Testis (tissue), 2 donors: ENCODE measurements at regions not wholly inside any gene's neighbourhood (a gene's known extent, or its start where the extent isn't known, plus 50 kb on each side); places are given as distances from the start of the nearest gene placed in this dataset.

Source experiments
- DNase-seq: peaks from one replicate; pipeline ENCODE4 v3.0.0-alpha.2; 2019
- H3K27ac ChIP-seq, 2 donors: fragments of 200-600 bp; sonication (generic); one replicate each; pipeline ENCODE4 v1.5.1; 2019
- H3K27me3 ChIP-seq: fragments of 200-600 bp; sonication (generic); one replicate; pipeline ENCODE4 v1.5.1; 2019
- H3K36me3 ChIP-seq: fragments of 200-600 bp; sonication (generic); one replicate; pipeline ENCODE4 v1.5.1; 2017; ENCODE audit warnings: low read depth; ENCODE audit errors: missing control alignments
- H3K4me1 ChIP-seq: fragments of 200-600 bp; sonication (generic); one replicate; pipeline ENCODE4 v1.5.1; 2019
- H3K4me3 ChIP-seq, 2 donors: fragments of 200-600 bp; sonication (generic); one replicate each; pipeline ENCODE4 v1.5.1; 2017 to 2019
- H3K9me3 ChIP-seq: fragments of 200-600 bp; sonication (generic); one replicate; pipeline ENCODE4 v1.5.1; 2017
- POLR2A ChIP-seq: fragments of 450-650 bp; IDR thresholded peaks from one replicate; pipeline ENCODE4 v1.6.1; 2017; ENCODE audit warnings: antibody characterized with exemption, mild to moderate bottlenecking, moderate library complexity
- WGBS, 2 donors: methylation state at CpG; one replicate each; pipeline ENCODE4 v1.1.5; 2018; 5-methylcytosine and 5-hydroxymethylcytosine counted together
- intact Hi-C: fragments of 100-400 bp; cut with DNase I; formaldehyde crosslinking; loops from one replicate; pipeline ENCODE4 v1.15.1; 2023; ENCODE audit warnings: low total_unique reads
- TF ChIP-seq, protein P1 (sequence below), 3 experiments: fragments of 450-650 bp in 2 of 3; fragments of 200-600 bp in 1 of 3; sonication (generic) in 1 of 3; IDR thresholded peaks; one replicate each; pipeline ENCODE4 v1.5.1; 2016 to 2019; ENCODE audit warnings: antibody characterized with exemption in 3 of 3, mild to moderate bottlenecking in 2 of 3, moderate library complexity in 1 of 3

DNA sequence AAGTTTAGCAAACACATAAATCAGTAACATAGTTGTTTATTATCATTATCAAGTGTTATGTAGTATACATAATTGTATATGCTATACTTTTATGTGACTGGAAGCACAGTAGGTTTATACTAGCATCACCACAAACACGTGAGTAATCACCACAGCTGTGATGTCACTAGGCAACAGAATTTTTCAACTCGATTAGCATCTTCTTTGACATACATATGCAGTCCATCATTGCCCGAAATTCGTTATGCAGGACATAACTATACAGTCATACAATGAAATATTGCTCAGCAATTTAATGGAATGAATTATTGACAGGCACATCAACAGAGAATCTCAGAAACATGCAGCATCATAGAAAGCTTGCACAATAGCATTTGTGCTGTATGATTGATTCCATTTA is 77.7 kb downstream of the LSM5 start:
- TF ChIP-seq, protein P1, sequence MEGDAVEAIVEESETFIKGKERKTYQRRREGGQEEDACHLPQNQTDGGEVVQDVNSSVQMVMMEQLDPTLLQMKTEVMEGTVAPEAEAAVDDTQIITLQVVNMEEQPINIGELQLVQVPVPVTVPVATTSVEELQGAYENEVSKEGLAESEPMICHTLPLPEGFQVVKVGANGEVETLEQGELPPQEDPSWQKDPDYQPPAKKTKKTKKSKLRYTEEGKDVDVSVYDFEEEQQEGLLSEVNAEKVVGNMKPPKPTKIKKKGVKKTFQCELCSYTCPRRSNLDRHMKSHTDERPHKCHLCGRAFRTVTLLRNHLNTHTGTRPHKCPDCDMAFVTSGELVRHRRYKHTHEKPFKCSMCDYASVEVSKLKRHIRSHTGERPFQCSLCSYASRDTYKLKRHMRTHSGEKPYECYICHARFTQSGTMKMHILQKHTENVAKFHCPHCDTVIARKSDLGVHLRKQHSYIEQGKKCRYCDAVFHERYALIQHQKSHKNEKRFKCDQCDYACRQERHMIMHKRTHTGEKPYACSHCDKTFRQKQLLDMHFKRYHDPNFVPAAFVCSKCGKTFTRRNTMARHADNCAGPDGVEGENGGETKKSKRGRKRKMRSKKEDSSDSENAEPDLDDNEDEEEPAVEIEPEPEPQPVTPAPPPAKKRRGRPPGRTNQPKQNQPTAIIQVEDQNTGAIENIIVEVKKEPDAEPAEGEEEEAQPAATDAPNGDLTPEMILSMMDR (IDR thresholded peaks at IDR 0.05), result no peak
- TF ChIP-seq POLR2A, result no peak
- no peak for DNase-seq
- intact Hi-C loops, result loop anchor here (10.0 kb wide), 1 partner anchor 948 kb away; no protein-coding TSS in a partner anchor
- Histone ChIP-seq H3K27ac (no peak overlapping the region), H3K9me3 (no peaks in the 10 kb centered on the region), H3K4me3 (no peak overlapping the region), H3K36me3 (no peaks in the 10 kb centered on the region), H3K27me3 (no peaks in the 10 kb centered on the region), H3K4me1 (no peaks in the 10 kb centered on the region)
- WGBS, 2 donors, result 76 to 81% methylated on average over 4 of the region's 4 CpGs

DNA sequence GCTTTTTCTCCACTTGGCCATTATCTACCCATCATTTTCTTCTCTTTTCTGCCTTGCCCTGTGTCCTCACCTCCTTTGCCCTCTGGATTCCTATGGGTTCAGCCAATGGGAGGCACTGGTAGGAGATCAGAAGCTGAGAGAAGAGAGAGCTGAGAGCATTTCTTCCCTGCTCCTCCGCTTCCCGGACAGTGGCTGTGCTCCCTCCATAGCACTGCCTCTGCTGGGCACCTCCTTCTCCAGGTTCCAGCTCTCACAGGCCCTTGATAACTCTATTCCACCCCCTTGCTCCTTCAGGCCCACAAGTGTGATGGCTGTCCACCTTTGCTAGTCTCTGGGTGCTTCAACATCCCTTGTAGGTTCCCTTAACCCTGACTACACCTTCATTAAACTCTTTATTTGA is 79.6 kb downstream of the LSM5 start:
- Histone ChIP-seq H3K4me1 (no peaks in the 10 kb centered on the region), H3K27me3 (no peaks in the 10 kb centered on the region), H3K27ac (no peak overlapping the region), H3K36me3 (no peaks in the 10 kb centered on the region), H3K9me3 (no peaks in the 10 kb centered on the region), H3K4me3 (no peak overlapping the region)
- intact Hi-C loops, result loop anchor here (10.0 kb wide), 1 partner anchor 946 kb away; no protein-coding TSS in a partner anchor
- no peak for DNase-seq
- TF ChIP-seq POLR2A, result no peak
- TF ChIP-seq, protein P1 (IDR thresholded peaks at IDR 0.05), result no peak
- WGBS, 2 donors, result 79 to 93% methylated on average over 2 of the region's 2 CpGs

DNA sequence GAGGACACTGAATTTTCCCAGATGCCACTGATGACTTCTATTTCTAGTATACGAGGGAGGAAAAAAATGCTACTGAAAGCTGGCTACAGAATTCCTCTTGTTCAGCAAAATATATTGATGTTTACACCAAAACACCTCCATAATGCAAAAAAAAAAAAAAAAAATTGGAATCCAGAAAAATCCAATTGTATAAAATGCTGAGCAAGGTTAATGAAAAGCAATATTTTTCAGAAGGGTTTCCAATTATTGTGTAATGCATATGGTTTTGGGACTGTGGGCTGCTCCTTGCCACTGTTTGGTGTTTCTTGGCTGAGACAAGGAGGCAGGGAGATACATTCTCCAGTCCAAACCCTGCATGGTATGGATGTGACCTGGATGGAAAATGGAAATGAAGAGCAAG is 83.8 kb downstream of the LSM5 start:
- TF ChIP-seq, protein P1 (IDR thresholded peaks at IDR 0.05), result no peak
- no peak for TF ChIP-seq POLR2A
- Histone ChIP-seq H3K36me3 (no peaks in the 10 kb centered on the region), H3K4me3 (no peak overlapping the region), H3K9me3 (no peaks in the 10 kb centered on the region), H3K4me1 (no peaks in the 10 kb centered on the region), H3K27me3 (no peaks in the 10 kb centered on the region), H3K27ac (no peak overlapping the region)
- intact Hi-C loops, result no loop called here
- WGBS, 2 donors, result 2 to 4% methylated on average over 1 of the region's 1 CpG
- DNase-seq, result no peak

DNA sequence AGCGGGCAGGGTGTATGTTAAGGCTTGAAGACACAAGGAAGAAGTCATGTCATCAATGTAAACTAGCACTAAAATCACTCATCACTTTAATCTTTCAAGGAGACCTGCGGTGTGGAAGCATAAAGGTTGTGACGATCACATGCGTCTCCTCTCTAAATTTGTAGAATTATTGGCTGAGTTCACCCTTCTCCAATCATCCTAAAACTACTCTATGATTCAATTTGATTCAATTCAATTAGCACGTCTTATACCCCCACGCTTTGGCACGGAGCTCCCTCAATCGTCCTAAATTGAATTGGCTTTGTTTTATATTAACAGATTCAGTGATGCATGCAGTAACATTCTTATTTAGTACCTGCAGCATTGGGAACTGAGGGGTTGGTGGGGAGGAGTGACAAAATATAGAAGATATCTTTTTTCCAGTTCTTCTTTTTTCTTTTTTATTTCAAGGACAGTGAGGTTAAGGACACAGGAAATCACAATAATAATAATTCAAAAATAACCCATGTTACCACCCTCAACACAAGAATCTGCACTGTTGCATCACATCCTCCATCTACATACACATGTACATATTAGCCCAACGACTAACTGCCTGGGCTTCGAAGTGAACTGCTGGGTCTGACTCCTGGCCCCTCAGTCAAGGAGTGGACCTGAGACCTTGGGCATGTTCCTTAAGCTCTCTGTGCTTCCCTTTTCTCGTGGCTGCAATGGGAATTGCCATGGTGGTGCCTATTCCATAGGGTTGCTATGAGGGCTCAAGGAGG is 86.5 kb downstream of the LSM5 start:
- Histone ChIP-seq H3K27ac (no peak overlapping the region), H3K9me3 (no peaks in the 10 kb centered on the region), H3K4me3 (no peak overlapping the region), H3K36me3 (no peaks in the 10 kb centered on the region), H3K27me3 (no peaks in the 10 kb centered on the region), H3K4me1 (no peaks in the 10 kb centered on the region)
- no peak for TF ChIP-seq POLR2A
- TF ChIP-seq, protein P1 (IDR thresholded peaks at IDR 0.05), result no peak
- 82 to 89% methylated on average over 11 of the region's 11 CpGs for WGBS, 2 donors
- DNase-seq, result no peak
- intact Hi-C loops, result no loop called here

- Histone ChIP-seq H3K4me3 (no peak overlapping the region), H3K27ac (no peak overlapping the region), H3K36me3 (no peaks in the 10 kb centered on the region), H3K9me3 (no peaks in the 10 kb centered on the region), H3K27me3 (no peaks in the 10 kb centered on the region), H3K4me1 (no peaks in the 10 kb centered on the region)
- 82 to 83% methylated on average over 4 of the region's 4 CpGs for WGBS, 2 donors
- DNase-seq, result no peak
- intact Hi-C loops, result no loop called here
- TF ChIP-seq, protein P1 (IDR thresholded peaks at IDR 0.05), result no peak
- no peak for TF ChIP-seq POLR2A
Measured at GRCh38 chr7:32400676-32401075, 89.5 kb downstream of the LSM5 start.
